Caco-2 (cell line): ENCODE measurements at regions not wholly inside any gene's neighbourhood (a gene's known extent, or its start where the extent isn't known, plus 50 kb on each side); places are given as distances from the start of the nearest gene placed in this dataset.
A peak's percentile ranks its signal among the peaks of the same experiment; 100 is the strongest.

Experiments
- BruUV-seq: library from RNA; stranded (reverse); fragments of 400-500 nt; replicated peaks from 2 replicates; lab custom pipeline; 2021; lab: Mats Ljungman, UMichigan
- CTCF ChIA-PET: fragments of 300-600 bp; sonication (Branson Sonifier 250); formaldehyde crosslinking; loops from one replicate; lab custom pipeline; 2022; ENCODE audit warnings: antibody characterized with exemption; lab: Charles Lee
- POLR2A ChIA-PET: fragments of 300-600 bp; sonication (Branson Sonifier 250); formaldehyde crosslinking; loops from one replicate; lab custom pipeline; 2022; ENCODE audit warnings: antibody characterized with exemption; lab: Charles Lee
- DNase-seq, 2 experiments: peaks; one replicate each; pipeline versions ENCODE4 v3.0.0 to v3.0.0-alpha.2; 2020 to 2022
- H3K27me3 ChIP-seq: replicated peaks from 2 replicates; pipeline ENCODE4 v1.6.0; 2011; ENCODE audit warnings: low read length; ENCODE audit not compliant: control insufficient read depth, insufficient read depth
- H3K36me3 ChIP-seq: 2 replicates; pipeline ENCODE4 v1.5.1; 2011; ENCODE audit warnings: low read length; ENCODE audit not compliant: control insufficient read depth, insufficient read depth
- H3K4me1 ChIP-seq: fragments of 250-450 bp; sonication (Bioruptor Pico); 2 replicates; pipeline ENCODE4 v1.5.1; 2020; ENCODE audit warnings: mild to moderate bottlenecking
- H3K4me3 ChIP-seq: 2 replicates; pipeline ENCODE4 v1.5.1; 2011; ENCODE audit warnings: low read depth, mild to moderate bottlenecking, control low read depth, low read length
- H3K9me3 ChIP-seq: fragments of 250-450 bp; sonication (Bioruptor Pico); 2 replicates; pipeline ENCODE4 v1.5.1; 2020; ENCODE audit warnings: mild to moderate bottlenecking, moderate library complexity
- H3K27ac Mint-ChIP-seq: one replicate; pipeline ENCODE4 v1.8.0; 2022; ENCODE audit warnings: mixed read lengths; ENCODE audit not compliant: unreplicated experiment
- H3K27me3 Mint-ChIP-seq: one replicate; pipeline ENCODE4 v1.8.0; 2022; ENCODE audit warnings: mixed read lengths; ENCODE audit not compliant: insufficient read depth, unreplicated experiment
- H3K36me3 Mint-ChIP-seq: one replicate; pipeline ENCODE4 v1.8.0; 2022; ENCODE audit warnings: mild to moderate bottlenecking, mixed read lengths; ENCODE audit not compliant: insufficient read depth, unreplicated experiment
- H3K4me1 Mint-ChIP-seq: one replicate; pipeline ENCODE4 v1.8.0; 2022; ENCODE audit warnings: low read depth, mixed read lengths; ENCODE audit not compliant: unreplicated experiment
- H3K4me3 Mint-ChIP-seq: one replicate; pipeline ENCODE4 v1.8.0; 2022; ENCODE audit warnings: mild to moderate bottlenecking, moderate library complexity, mixed read lengths; ENCODE audit not compliant: unreplicated experiment
- H3K9me3 Mint-ChIP-seq: one replicate; pipeline ENCODE4 v1.8.0; 2022; ENCODE audit warnings: mixed read lengths; ENCODE audit not compliant: unreplicated experiment
- CTCF ChIP-seq, 2 experiments: fragments of 200-600 bp in 1 of 2; IDR thresholded peaks; 1 replicate in 1 of 2; 2 replicates in 1 of 2; pipeline versions ENCODE4 v1.5.1 to v1.8.0; 2011 to 2022; ENCODE audit warnings: antibody characterized with exemption in 1 of 2, control low read depth in 1 of 2, inconsistent platforms in 1 of 2, low read depth in 1 of 2, low read length in 1 of 2, mild to moderate bottlenecking in 1 of 2, moderate library complexity in 1 of 2; ENCODE audit not compliant: insufficient read depth in 1 of 2, severe bottlenecking in 1 of 2, unreplicated experiment in 1 of 2
- intact Hi-C: fragments of 100-400 bp; cut with micrococcal nuclease; formaldehyde crosslinking; loops from one replicate; pipeline ENCODE4 v1.10.0; 2022; ENCODE audit not compliant: unreplicated experiment

GRCh38 chr4:120286813-120287212 lies 220.2 kb upstream of the MAD2L1 start:
- BruUV-seq: no TSS peak
- H3K9me3 Mint-ChIP-seq: no peaks in the 10 kb centered on the region
- no peaks in the 10 kb centered on the region for H3K36me3 ChIP-seq
- no peak overlapping the region for H3K4me3 ChIP-seq
- H3K27ac Mint-ChIP-seq: no peak overlapping the region
- TF ChIP-seq CTCF (IDR thresholded peaks at IDR 0.05; ENCODE audit: insufficient read depth in 1 of 2, low read depth in 1 of 2, low read length in 1 of 2, severe bottlenecking in 1 of 2, unreplicated experiment in 1 of 2): peak in 1 of 2 experiments; percentile 30
- H3K9me3 ChIP-seq: no peaks in the 10 kb centered on the region
- H3K4me1 ChIP-seq: no peaks in the 10 kb centered on the region
- no peak for DNase-seq
- no peaks in the 10 kb centered on the region for H3K4me1 Mint-ChIP-seq
- no peaks in the 10 kb centered on the region for H3K27me3 Mint-ChIP-seq
- no peak overlapping the region for H3K4me3 Mint-ChIP-seq
- intact Hi-C loops: loop anchor here (1.0 kb wide), 1 partner anchor 131 kb away; no protein-coding TSS in a partner anchor
- POLR2A ChIA-PET: no interaction called here
- CTCF ChIA-PET: interaction anchor here (1.0 kb wide), 1 partner anchor 784 kb away, joined by 4 read pairs; no protein-coding TSS in a partner anchor
- H3K36me3 Mint-ChIP-seq: no peaks in the 10 kb centered on the region
- H3K27me3 ChIP-seq: no peaks in the 10 kb centered on the region

- CTCF ChIA-PET: no interaction called here
- intact Hi-C loops: no loop called here
- BruUV-seq: no TSS peak
Observed at GRCh38 chr4:120281581-120281980, 214.9 kb upstream of the MAD2L1 start.

GRCh38 chr4:120277391-120277790 lies 210.7 kb upstream of the MAD2L1 start:
- Mint-ChIP-seq H3K36me3 (no peaks in the 10 kb centered on the region), H3K27ac (no peak overlapping the region), H3K27me3 (no peaks in the 10 kb centered on the region), H3K4me3 (no peak overlapping the region), H3K4me1 (no peaks in the 10 kb centered on the region), H3K9me3 (no peaks in the 10 kb centered on the region)
- ChIA-PET POLR2A (no interaction called here), CTCF (no interaction called here)
- Histone ChIP-seq H3K4me3 (no peak overlapping the region), H3K27me3 (no peaks in the 10 kb centered on the region), H3K4me1 (no peaks in the 10 kb centered on the region), H3K36me3 (no peaks in the 10 kb centered on the region), H3K9me3 (no peaks in the 10 kb centered on the region)
- no TSS peak for BruUV-seq
- intact Hi-C loops: no loop called here
- TF ChIP-seq CTCF (IDR thresholded peaks at IDR 0.05; ENCODE audit: insufficient read depth in 1 of 2, low read depth in 1 of 2, low read length in 1 of 2, severe bottlenecking in 1 of 2, unreplicated experiment in 1 of 2): no peak
- DNase-seq: no peak

More at GRCh38 chr4:120281581-120281980, 214.9 kb upstream of the MAD2L1 start:
- no peak for DNase-seq
- no peak overlapping the region for H3K4me3 Mint-ChIP-seq
- Histone ChIP-seq H3K36me3 (no peaks in the 10 kb centered on the region), H3K4me3 (no peak overlapping the region), H3K27me3 (no peaks in the 10 kb centered on the region), H3K4me1 (no peaks in the 10 kb centered on the region), H3K9me3 (no peaks in the 10 kb centered on the region)
- no peaks in the 10 kb centered on the region for H3K9me3 Mint-ChIP-seq
- no peaks in the 10 kb centered on the region for H3K36me3 Mint-ChIP-seq
- H3K27me3 Mint-ChIP-seq: no peaks in the 10 kb centered on the region
- POLR2A ChIA-PET: no interaction called here
- H3K27ac Mint-ChIP-seq: no peak overlapping the region
- no peak for TF ChIP-seq CTCF (IDR thresholded peaks at IDR 0.05; ENCODE audit: insufficient read depth in 1 of 2, low read depth in 1 of 2, low read length in 1 of 2, severe bottlenecking in 1 of 2, unreplicated experiment in 1 of 2)
- no peaks in the 10 kb centered on the region for H3K4me1 Mint-ChIP-seq
